Kidney (tissue), 13 donors: ENCODE measurements at regions not wholly inside any gene's neighbourhood (a gene's known extent, or its start where the extent isn't known, plus 50 kb on each side); places are given as distances from the start of the nearest gene placed in this dataset.

Source experiments
- DNase-seq, 5 donors: peaks; one replicate each; pipeline ENCODE4 v3.0.0-alpha.2; 2013 to 2020
- FAIRE-seq: peaks from 2 replicates; lab custom pipeline; 2012; peaks lifted over from hg19 to GRCh38; lab: Jason Lieb, UNC
- H3K27ac ChIP-seq, 2 donors: one replicate each; pipeline ENCODE4 v1.7.0; 2013; ENCODE audit warnings: low read depth in 2 of 2, low read length in 2 of 2, inconsistent platforms in 1 of 2
- H3K27me3 ChIP-seq: one replicate; pipeline ENCODE4 v1.7.1; 2013; ENCODE audit warnings: low read length, inconsistent platforms; ENCODE audit not compliant: control insufficient read depth, insufficient read depth
- H3K36me3 ChIP-seq, 3 donors: one replicate each; pipeline versions ENCODE4 v1.7.0 to v1.7.1; 2013; ENCODE audit warnings: low read length in 3 of 3, control low read depth in 1 of 3, inconsistent platforms in 1 of 3; ENCODE audit not compliant: insufficient read depth in 3 of 3, control insufficient read depth in 2 of 3
- H3K4me1 ChIP-seq, 3 donors: one replicate each; pipeline versions ENCODE4 v1.7.0 to v1.7.1; 2013; ENCODE audit warnings: low read length in 3 of 3, inconsistent platforms in 1 of 3, low read depth in 1 of 3; ENCODE audit not compliant: control insufficient read depth in 2 of 3, insufficient read depth in 2 of 3
- H3K4me3 ChIP-seq, 3 donors: one replicate each; pipeline versions ENCODE4 v1.7.0 to v1.8.1; 2013; ENCODE audit warnings: low read length in 3 of 3, control low read depth in 1 of 3, inconsistent platforms in 1 of 3
- H3K9ac ChIP-seq, 3 donors: one replicate each; pipeline versions ENCODE4 v1.7.0 to v1.7.1; 2013; ENCODE audit warnings: low read length in 3 of 3, control low read depth in 1 of 3, inconsistent platforms in 1 of 3
- H3K9me3 ChIP-seq, 3 donors: one replicate each; pipeline versions ENCODE4 v1.7.0 to v1.7.1; 2013; ENCODE audit warnings: low read length in 3 of 3, control low read depth in 1 of 3, inconsistent platforms in 1 of 3; ENCODE audit not compliant: control insufficient read depth in 2 of 3, insufficient read depth in 1 of 3
- intact Hi-C: fragments of 100-400 bp; cut with DNase I; formaldehyde crosslinking; loops from one replicate; pipeline ENCODE4 v1.11.1; 2022
- TF ChIP-seq, protein P1 (sequence below): IDR thresholded peaks from 3 replicates; pipeline ENCODE4 v1.5.1; 2012; ENCODE audit warnings: mild to moderate bottlenecking, moderate library complexity, borderline replicate concordance; ENCODE audit not compliant: insufficient read depth; ENCODE audit errors: extremely low read depth
- donor health status: control.
- donor health status: control.
- donor health status: control.
- donor health status: control.
- donor health status: control.
- donor health status: DM: yes; HTN: yes; CAD: no.
- donor health status: Normal renal cell carcinoma (clear cell type).

DNA sequence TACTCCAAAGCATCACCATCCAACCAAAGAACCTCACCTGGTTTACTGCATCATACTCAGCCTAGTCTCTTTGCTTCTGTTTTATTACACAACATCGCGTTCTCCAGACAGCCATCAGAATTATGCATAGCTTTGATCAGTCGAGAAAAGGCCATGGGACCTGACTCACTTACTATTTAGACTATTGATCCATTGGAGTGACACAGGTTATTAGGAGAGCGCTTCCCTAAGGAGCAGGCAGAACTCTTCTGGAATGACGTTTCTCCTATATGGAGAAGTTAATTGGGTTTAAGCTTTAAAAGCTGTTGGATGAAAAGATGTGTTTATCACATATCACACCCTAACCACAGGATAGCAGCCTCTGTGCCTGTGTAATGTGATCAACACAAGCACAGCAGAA lies 649.1 kb upstream of the SLC10A2 start:
- no peaks in the 10 kb centered on the region for H3K36me3 ChIP-seq
- FAIRE-seq (no peak), DNase-seq (no peak)
- no peaks in the 10 kb centered on the region for H3K27me3 ChIP-seq
- no peak overlapping the region for H3K27ac ChIP-seq
- intact Hi-C loops = no loop called here
- H3K9ac ChIP-seq = no peak overlapping the region
- H3K4me1 ChIP-seq = no peaks in the 10 kb centered on the region
- TF ChIP-seq, protein P1, sequence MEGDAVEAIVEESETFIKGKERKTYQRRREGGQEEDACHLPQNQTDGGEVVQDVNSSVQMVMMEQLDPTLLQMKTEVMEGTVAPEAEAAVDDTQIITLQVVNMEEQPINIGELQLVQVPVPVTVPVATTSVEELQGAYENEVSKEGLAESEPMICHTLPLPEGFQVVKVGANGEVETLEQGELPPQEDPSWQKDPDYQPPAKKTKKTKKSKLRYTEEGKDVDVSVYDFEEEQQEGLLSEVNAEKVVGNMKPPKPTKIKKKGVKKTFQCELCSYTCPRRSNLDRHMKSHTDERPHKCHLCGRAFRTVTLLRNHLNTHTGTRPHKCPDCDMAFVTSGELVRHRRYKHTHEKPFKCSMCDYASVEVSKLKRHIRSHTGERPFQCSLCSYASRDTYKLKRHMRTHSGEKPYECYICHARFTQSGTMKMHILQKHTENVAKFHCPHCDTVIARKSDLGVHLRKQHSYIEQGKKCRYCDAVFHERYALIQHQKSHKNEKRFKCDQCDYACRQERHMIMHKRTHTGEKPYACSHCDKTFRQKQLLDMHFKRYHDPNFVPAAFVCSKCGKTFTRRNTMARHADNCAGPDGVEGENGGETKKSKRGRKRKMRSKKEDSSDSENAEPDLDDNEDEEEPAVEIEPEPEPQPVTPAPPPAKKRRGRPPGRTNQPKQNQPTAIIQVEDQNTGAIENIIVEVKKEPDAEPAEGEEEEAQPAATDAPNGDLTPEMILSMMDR = no peak
- H3K4me3 ChIP-seq = no peak overlapping the region
- no peaks in the 10 kb centered on the region for H3K9me3 ChIP-seq

DNA sequence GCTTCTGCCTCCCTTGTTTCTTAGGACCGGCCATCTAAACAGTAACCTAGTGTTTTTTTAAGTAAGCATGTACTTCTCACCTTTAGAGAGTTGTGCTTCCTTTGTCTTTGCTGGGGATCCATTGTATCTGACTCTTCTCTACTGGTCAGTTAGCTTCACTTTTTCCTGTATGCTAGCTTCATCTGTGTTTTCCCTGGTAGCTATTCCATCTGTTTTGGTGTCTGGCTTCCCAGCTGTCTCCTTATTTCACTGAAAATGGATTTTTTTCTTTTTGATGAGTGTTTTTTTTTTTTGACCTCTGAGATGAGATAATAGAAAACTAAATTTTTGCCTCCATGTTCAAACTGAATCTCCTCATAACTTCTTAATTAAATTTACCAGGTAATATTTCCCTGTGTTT lies 637.0 kb upstream of the SLC10A2 start:
- H3K27me3 ChIP-seq = no peaks in the 10 kb centered on the region
- H3K27ac ChIP-seq = no peak overlapping the region
- no peak overlapping the region for H3K4me3 ChIP-seq
- H3K4me1 ChIP-seq = no peaks in the 10 kb centered on the region
- no peak for DNase-seq
- TF ChIP-seq, protein P1 = no peak
- H3K9me3 ChIP-seq = no peaks in the 10 kb centered on the region
- intact Hi-C loops = no loop called here
- FAIRE-seq = no peak
- H3K36me3 ChIP-seq = no peaks in the 10 kb centered on the region
- no peak overlapping the region for H3K9ac ChIP-seq

DNA sequence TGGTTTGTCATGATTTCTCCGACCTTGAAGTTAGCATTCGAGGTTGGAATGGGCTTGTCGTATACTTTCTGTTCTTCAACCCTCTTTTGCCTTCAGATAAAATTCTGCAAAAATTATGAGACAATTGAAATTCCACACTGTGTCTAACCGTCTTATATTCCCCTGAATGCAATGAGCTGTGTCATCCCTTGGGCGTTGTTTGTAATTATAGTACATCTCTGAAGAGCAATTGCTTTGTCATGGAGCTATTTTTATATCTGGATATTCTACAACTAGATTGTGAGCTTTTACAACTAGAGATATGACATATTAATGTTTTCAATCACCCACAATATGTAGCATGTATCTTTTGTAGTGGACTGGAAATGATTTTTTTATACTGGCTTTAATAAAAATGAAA lies 631.8 kb upstream of the SLC10A2 start:
- intact Hi-C loops = no loop called here
- Histone ChIP-seq H3K36me3 (no peaks in the 10 kb centered on the region), H3K4me3 (no peak overlapping the region), H3K9ac (no peak overlapping the region), H3K27ac (no peak overlapping the region), H3K4me1 (no peaks in the 10 kb centered on the region), H3K27me3 (no peaks in the 10 kb centered on the region), H3K9me3 (no peaks in the 10 kb centered on the region)
- DNase-seq (no peak), FAIRE-seq (no peak)
- TF ChIP-seq, protein P1 = no peak

DNA sequence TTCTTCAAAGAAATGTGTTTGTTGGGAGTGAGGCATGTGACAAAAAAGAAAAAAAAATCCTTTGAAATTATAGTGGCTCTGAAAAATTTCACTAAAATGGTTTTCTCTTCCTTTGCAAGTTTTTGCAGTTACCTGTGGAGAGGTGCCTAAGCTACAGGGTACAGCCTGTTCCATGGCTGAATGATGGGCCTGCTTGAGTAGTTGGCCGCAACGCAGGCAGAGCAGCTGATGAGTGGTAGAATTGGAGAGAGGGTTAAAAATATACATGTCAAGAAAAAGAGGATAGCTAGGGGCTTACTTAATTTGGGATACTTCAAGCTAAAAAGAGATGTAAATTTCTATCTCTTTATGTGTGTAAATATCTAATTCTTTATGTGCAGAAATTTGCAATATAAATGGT lies 629.1 kb upstream of the SLC10A2 start:
- Histone ChIP-seq H3K4me1 (no peaks in the 10 kb centered on the region), H3K36me3 (no peaks in the 10 kb centered on the region), H3K27ac (no peak overlapping the region), H3K9me3 (no peaks in the 10 kb centered on the region), H3K27me3 (no peaks in the 10 kb centered on the region), H3K9ac (no peak overlapping the region), H3K4me3 (no peak overlapping the region)
- TF ChIP-seq, protein P1 = no peak
- intact Hi-C loops = no loop called here
- no peak for DNase-seq
- no peak for FAIRE-seq
